SK-N-SH treated with all-trans-retinoic acid at 6 μM for 48 hours (cell line): ENCODE measurements at regions not wholly inside any gene's neighbourhood (a gene's known extent, or its start where the extent isn't known, plus 50 kb on each side); places are given as distances from the start of the nearest gene placed in this dataset.

Experiments
- ZFP3 ChIP-seq: fragments of 250-450 bp; sonication (Bioruptor Pico); IDR thresholded peaks from 2 replicates; pipeline ENCODE4 v1.5.0; 2020; ENCODE audit warnings: mild to moderate bottlenecking, moderate library complexity
- TF ChIP-seq, protein P1 (sequence below): fragments of 250-450 bp; sonication (Bioruptor Pico); IDR thresholded peaks from 2 replicates; pipeline ENCODE4 v1.5.1; 2021; ENCODE audit warnings: mild to moderate bottlenecking, moderate library complexity

DNA sequence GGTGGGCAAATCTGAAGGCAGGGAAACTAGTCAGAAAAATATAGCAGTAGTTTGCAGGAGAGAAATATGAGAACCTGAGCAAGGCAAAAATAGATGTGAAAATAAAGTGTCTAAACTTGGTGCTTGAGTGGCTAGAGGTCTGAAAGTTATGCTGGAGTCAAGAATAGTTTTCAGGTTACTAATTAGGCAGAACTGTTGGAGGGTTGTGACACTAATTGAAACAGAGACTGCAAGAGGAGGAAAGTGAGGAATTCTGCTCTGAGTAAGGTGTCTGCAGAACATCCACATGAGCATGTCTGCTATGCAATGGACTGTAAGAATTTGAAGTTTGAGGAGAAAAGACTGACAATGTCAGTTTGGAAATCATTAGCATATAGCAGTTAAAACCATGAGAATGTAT lies 444.0 kb upstream of the LRRTM1 start:
- TF ChIP-seq, protein P1, sequence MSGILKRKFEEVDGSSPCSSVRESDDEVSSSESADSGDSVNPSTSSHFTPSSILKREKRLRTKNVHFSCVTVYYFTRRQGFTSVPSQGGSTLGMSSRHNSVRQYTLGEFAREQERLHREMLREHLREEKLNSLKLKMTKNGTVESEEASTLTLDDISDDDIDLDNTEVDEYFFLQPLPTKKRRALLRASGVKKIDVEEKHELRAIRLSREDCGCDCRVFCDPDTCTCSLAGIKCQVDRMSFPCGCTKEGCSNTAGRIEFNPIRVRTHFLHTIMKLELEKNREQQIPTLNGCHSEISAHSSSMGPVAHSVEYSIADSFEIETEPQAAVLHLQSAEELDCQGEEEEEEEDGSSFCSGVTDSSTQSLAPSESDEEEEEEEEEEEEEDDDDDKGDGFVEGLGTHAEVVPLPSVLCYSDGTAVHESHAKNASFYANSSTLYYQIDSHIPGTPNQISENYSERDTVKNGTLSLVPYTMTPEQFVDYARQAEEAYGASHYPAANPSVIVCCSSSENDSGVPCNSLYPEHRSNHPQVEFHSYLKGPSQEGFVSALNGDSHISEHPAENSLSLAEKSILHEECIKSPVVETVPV (CRISPR knock-in tag): no peak
- TF ChIP-seq ZFP3 (CRISPR knock-in tag): no peak
